ENCODE measurements at regions not wholly inside any gene's neighbourhood (a gene's known extent, or its start where the extent isn't known, plus 50 kb on each side); places are given as distances from the start of the nearest gene placed in this dataset.

DNA sequence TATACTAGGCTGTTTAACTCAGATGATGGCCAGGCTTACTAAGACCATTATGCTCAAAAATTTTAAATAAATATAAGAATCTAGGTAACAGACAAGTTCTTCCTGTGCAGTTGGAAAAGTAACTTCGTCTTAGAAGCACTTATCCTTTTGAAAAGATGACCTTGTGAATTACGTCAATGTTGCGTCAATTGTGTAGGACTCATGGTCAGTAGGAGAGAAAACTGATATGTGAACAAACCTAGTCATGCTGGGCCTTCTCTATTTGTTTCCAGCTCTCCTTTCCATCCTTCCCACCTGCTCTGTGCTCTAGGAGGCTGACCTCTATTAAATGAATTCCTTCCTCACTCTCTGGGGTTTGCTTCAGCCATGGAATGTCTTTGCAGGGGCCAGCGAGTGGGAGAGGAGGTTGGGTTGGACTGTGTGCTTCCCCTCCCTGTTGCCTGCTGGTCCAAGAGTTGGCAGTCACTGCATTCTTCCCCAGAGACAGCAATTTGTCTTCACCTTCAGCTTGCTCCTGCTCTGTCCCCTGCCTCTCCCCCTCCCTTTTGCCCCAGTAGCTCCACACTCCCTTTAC lies 128.0 kb upstream of the TNFAIP3 start:
- TF ChIP-seq POLR2A (IDR thresholded peaks at IDR 0.05; ENCODE audit: low read depth, low read length) (no peak), SIN3A (IDR thresholded peaks at IDR 0.05; ENCODE audit: low read depth, low read length) (no peak), CTCF (IDR thresholded peaks at IDR 0.05 in 2 of 3, conservative IDR thresholded peaks at IDR 0.05 in 1 of 3; ENCODE audit: control insufficient read depth in 2 of 3, extremely low read depth in 1 of 3, insufficient read depth in 1 of 3, low read depth in 3 of 3, low read length in 3 of 3) (no peak), ATF7 (IDR thresholded peaks at IDR 0.05; ENCODE audit: low read depth) (no peak), EZH2 (IDR thresholded peaks at IDR 0.05; ENCODE audit: borderline replicate concordance, control insufficient read depth, low read depth, low read length) (no peak)
